ENCODE measurements at regions not wholly inside any gene's neighbourhood (a gene's known extent, or its start where the extent isn't known, plus 50 kb on each side); places are given as distances from the start of the nearest gene placed in this dataset.

DNA sequence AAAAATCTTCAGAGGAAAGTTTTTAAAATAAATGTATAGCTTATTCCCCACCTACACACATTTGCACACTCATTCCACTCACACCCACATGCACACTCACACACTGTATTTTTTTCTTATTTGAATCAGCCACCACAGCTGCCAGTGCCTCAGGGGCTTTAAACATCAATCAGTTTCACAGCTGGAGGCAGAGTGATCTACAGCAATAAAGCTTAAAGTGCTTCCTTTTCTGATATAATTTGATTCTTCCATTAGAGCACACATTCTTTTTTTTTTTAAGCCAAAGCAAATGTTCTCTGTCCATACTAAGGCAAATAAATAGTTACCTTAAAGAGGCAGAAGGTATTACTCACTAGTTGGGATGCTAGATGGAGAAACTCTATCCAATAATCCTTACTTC lies 498.8 kb upstream of the POU3F2 start:
- H3K9me3 Mint-ChIP-seq: no peaks in the 10 kb centered on the region
- H3K4me3 Mint-ChIP-seq: no peak overlapping the region
- peaks cover 9% of the 10 kb centered on the region for H3K4me1 Mint-ChIP-seq
- H3K27ac Mint-ChIP-seq: no peak overlapping the region
- no peaks in the 10 kb centered on the region for H3K36me3 ChIP-seq (ENCODE audit: control insufficient read depth, insufficient read depth, low read length)
- no peaks in the 10 kb centered on the region for H3K27me3 ChIP-seq (ENCODE audit: control insufficient read depth, insufficient read depth, low read length, poor library complexity, severe bottlenecking)
- no peaks in the 10 kb centered on the region for H3K36me3 Mint-ChIP-seq (ENCODE audit: low read depth)
- TF ChIP-seq, protein P1, sequence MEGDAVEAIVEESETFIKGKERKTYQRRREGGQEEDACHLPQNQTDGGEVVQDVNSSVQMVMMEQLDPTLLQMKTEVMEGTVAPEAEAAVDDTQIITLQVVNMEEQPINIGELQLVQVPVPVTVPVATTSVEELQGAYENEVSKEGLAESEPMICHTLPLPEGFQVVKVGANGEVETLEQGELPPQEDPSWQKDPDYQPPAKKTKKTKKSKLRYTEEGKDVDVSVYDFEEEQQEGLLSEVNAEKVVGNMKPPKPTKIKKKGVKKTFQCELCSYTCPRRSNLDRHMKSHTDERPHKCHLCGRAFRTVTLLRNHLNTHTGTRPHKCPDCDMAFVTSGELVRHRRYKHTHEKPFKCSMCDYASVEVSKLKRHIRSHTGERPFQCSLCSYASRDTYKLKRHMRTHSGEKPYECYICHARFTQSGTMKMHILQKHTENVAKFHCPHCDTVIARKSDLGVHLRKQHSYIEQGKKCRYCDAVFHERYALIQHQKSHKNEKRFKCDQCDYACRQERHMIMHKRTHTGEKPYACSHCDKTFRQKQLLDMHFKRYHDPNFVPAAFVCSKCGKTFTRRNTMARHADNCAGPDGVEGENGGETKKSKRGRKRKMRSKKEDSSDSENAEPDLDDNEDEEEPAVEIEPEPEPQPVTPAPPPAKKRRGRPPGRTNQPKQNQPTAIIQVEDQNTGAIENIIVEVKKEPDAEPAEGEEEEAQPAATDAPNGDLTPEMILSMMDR (conservative IDR thresholded peaks at IDR 0.05): no peak
- H3K4me3 ChIP-seq (ENCODE audit: low read length): no peak overlapping the region
- no peaks in the 10 kb centered on the region for H3K9me3 ChIP-seq (ENCODE audit: control insufficient read depth, low read length)
- no peaks in the 10 kb centered on the region for H3K27me3 Mint-ChIP-seq (ENCODE audit: insufficient read depth)
- no peak overlapping the region for H3K9ac ChIP-seq (ENCODE audit: extremely low read depth, low read length, poor library complexity, severe bottlenecking)
- H3K27ac ChIP-seq (ENCODE audit: low read depth, low read length): no peak overlapping the region
- peaks cover 4% of the 10 kb centered on the region for H3K4me1 ChIP-seq (ENCODE audit: control insufficient read depth, insufficient read depth, low read length)
- no peak for DNase-seq

DNA sequence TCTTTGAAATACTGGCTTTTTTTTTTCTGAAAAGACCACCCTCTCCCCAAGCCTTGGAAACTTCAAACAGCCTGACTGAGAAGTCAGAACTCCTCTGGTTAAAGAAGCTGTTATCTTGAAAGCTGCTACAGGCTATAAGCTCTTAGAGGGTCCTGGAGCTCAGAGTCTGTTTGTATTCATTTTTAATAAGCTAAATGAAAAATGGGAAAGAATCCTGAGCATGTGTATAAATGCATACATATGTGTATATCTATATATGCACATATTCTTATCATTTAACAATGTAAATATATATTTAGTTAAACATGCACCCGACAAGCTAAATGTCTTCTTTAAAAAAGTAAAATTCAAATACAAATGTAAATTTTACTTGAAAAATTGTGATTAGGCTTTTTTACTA lies 494.9 kb upstream of the POU3F2 start:
- no peaks in the 10 kb centered on the region for H3K36me3 Mint-ChIP-seq (ENCODE audit: low read depth)
- Histone ChIP-seq H3K4me3 (ENCODE audit: low read length) (no peak overlapping the region), H3K36me3 (ENCODE audit: control insufficient read depth, insufficient read depth, low read length) (no peaks in the 10 kb centered on the region), H3K9ac (ENCODE audit: extremely low read depth, low read length, poor library complexity, severe bottlenecking) (no peak overlapping the region), H3K9me3 (ENCODE audit: control insufficient read depth, low read length) (no peaks in the 10 kb centered on the region), H3K27me3 (ENCODE audit: control insufficient read depth, insufficient read depth, low read length, poor library complexity, severe bottlenecking) (no peaks in the 10 kb centered on the region), H3K4me1 (ENCODE audit: control insufficient read depth, insufficient read depth, low read length) (peaks cover 4% of the 10 kb centered on the region), H3K27ac (ENCODE audit: low read depth, low read length) (no peak overlapping the region)
- TF ChIP-seq, protein P1 (conservative IDR thresholded peaks at IDR 0.05): no peak
- no peak overlapping the region for H3K27ac Mint-ChIP-seq
- H3K4me3 Mint-ChIP-seq: no peak overlapping the region
- H3K27me3 Mint-ChIP-seq (ENCODE audit: insufficient read depth): no peaks in the 10 kb centered on the region
- H3K4me1 Mint-ChIP-seq: peaks cover 9% of the 10 kb centered on the region
- WGBS, 2 experiments (ENCODE audit: insufficient coverage in 1 of 2, insufficient read length in 1 of 2): no CpG with 5 or more reads among the region's 1 CpG
- no peaks in the 10 kb centered on the region for H3K9me3 Mint-ChIP-seq
- DNase-seq: no peak

DNA sequence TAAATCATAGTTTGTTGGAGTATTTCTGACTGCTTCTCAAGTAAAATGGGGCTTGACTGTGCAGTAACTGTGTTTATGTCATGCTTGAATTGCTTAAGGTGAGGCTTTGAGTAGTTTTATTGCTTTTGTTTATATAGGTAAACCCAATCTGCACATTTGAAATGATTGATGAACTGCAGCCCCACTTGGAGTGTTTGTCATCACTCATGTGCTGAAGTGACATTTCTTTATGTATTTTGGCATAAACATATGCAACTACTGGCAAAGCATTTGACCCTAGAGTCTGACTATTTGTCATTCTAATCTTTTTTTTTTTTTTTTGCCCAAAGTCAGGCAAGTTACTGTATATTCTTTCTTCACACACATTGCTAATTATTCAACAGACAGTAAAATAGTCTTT lies 491.4 kb upstream of the POU3F2 start:
- H3K36me3 Mint-ChIP-seq (ENCODE audit: low read depth): no peaks in the 10 kb centered on the region
- Histone ChIP-seq H3K4me3 (ENCODE audit: low read length) (no peak overlapping the region), H3K9me3 (ENCODE audit: control insufficient read depth, low read length) (no peaks in the 10 kb centered on the region), H3K9ac (ENCODE audit: extremely low read depth, low read length, poor library complexity, severe bottlenecking) (no peak overlapping the region), H3K4me1 (ENCODE audit: control insufficient read depth, insufficient read depth, low read length) (no peaks in the 10 kb centered on the region), H3K27me3 (ENCODE audit: control insufficient read depth, insufficient read depth, low read length, poor library complexity, severe bottlenecking) (no peaks in the 10 kb centered on the region), H3K27ac (ENCODE audit: low read depth, low read length) (no peak overlapping the region), H3K36me3 (ENCODE audit: control insufficient read depth, insufficient read depth, low read length) (no peaks in the 10 kb centered on the region)
- no peak overlapping the region for H3K4me3 Mint-ChIP-seq
- DNase-seq: no peak
- no peak overlapping the region for H3K27ac Mint-ChIP-seq
- no peaks in the 10 kb centered on the region for H3K9me3 Mint-ChIP-seq
- H3K4me1 Mint-ChIP-seq: no peaks in the 10 kb centered on the region
- TF ChIP-seq, protein P1 (conservative IDR thresholded peaks at IDR 0.05): no peak
- H3K27me3 Mint-ChIP-seq (ENCODE audit: insufficient read depth): no peaks in the 10 kb centered on the region
